ENCODE measurements at regions not wholly inside any gene's neighbourhood (a gene's known extent, or its start where the extent isn't known, plus 50 kb on each side); places are given as distances from the start of the nearest gene placed in this dataset.
"Not testable (repeated sequence)": the region's sequence is repeated elsewhere in the genome, so short reads cannot be mapped to it uniquely, and the experiment has no call there.

DNA sequence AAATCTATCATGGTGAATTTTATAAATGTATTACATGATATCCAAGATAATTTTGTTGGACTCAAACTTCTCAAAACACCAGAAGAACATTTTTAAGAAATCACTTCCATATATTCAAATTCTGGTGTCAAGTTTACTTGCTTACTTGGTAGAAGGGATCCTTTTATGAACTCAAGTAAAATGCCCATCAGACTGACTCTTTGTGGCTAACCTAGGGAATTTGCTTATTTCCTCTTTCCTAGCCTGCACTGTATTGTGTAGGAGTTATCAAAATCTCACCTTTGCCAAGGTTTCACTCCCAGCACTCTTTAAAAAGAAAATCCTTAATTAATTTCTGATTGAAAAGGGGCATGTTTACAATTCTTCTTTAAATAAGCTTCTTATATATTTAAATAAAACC is 196.5 kb downstream of the DUSP6 start:
- no peak for DNase-seq (ENCODE audit: low read depth)

DNA sequence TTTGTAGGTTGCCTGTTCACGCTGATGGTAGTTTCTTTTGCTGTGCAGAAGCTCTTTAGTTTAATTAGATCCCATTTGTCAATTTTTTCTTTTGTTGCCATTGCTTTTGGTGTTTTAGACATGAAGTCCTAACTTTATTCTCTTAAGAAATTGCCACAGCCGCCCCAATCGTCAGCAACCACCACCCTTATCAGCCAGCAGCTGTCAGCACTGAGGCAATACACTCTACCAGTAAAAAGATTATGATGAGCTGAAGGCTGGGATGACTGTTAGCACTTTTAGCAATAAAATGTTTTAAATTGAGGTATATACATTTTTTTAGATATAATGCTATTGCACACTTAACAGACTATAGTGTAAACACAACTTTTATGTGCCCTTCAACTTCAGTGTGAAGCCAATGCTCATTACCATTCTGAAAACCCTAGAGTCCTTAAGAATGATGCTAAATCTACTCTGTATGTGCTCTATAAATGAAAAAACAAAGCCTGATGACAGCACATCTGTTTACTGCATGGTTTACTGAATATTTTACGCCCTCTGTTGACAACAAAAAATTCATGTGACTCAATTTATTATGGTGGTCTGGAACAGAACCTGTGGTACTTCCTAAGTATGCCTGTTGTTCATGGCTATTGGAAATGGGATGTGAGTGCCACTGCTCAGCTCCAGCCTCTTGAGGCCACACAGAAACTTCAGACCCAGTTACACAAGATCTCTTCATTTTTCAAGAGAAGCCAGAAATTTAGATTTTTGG is 197.4 kb downstream of the DUSP6 start:
- no peak for DNase-seq (ENCODE audit: low read depth)

DNA sequence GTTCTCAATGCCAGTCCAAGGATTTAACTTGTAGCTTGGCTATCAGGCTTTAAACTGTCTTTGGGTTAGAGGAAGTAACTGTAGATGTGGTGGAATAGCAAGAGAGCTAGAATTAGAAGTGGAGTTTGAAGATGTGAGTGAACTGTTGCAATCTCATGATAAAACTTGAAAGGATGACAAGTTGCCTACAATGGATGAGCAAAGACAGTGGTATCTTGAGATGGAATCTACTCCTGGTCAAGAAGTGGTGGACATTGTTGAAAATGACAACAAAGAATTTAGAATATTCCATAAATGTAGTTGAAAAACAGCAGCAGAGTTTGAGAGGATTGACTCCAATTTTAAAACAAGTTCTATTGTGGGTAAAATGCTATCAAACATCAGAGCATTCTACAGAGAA is 199.0 kb downstream of the DUSP6 start:
- DNase-seq (ENCODE audit: low read depth), result no peak

DNA sequence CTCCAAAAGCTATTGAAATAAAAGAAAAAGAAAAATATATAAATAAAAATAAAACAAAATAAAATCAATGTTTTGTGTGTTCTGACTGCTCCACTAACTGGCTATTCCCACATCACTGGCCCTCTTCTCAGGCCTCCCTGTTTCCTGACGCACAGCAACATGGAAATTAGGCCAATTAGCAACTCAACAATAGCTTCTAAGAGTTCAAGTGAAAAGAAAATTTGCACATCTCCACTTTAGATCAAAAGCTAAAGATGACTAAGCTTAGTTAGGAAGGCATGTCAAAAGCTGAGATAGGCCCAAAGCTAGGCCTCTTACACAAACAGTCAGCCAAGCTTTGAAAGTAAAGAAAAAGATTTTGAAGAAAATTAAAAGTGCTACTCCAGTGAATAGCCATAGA is 200.8 kb downstream of the DUSP6 start:
- no peak for DNase-seq (ENCODE audit: low read depth)

DNA sequence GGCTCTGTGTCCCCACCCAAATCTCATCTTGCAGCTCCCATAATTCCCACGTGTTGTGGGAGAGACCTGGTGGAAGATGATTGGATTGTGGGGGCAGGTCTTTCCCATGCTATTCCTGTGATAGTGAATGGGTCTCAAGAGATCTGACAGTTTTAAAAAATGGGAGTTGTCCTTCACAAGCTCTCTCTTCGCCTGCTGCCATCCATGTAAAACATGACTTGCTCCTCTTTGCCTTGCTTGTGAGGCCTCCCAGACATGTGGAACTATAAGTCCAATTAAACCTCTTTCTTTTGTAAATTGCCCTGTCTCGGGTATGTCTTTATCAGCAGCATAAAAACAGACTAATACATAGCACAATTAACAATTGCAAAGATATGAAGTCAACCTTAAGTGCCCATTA is 201.5 kb downstream of the DUSP6 start:
- not testable (repeated sequence) for DNase-seq (ENCODE audit: low read depth)

DNA sequence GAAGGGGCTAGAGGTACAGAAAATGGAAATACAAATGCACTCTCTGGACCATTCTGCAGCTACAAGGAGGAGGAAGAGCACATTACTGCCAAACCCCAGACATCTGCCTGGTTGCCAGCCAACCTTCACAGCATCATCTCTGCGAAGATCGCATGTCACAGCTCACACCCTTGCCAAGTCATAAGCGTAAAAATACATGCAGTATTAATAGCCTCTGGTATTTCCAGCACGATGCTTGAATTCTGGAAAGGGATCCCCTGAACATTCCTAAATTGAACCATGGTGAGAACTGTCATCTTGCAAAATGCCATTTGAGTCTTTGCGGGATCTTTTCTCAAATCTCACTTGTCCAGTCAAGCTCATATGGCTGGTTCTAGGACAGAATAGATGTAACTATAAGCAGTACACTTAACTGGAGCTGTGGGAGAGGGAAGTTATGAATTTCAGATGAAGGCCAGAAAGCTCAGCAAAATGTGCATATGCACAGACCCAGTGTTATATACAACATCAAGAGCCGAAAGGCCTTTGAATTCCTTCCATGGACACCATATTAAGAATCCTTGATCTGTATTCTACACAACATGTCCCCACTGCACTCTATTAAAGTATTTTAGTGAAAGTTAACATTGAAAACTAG is 211.6 kb downstream of the DUSP6 start:
- peak; percentile 62 for DNase-seq (ENCODE audit: low read depth)

DNA sequence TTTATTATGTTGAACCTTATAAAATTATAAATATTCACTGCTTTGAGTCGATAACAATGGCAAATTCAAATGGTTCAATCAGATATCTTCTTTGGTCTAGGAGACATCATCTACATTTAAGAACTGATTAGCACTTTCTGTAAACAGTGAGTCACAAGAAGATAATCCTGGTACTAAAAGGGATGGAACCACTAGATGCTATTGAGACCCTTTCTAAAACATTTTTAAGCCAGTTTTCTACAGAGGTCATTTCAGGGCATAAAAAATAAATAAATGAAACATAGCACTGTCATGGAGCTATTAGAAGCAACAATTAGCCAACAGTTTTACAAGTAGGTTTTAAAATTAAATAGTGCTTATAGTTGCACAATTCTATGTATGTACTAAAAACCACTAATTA is 212.2 kb downstream of the DUSP6 start:
- DNase-seq (ENCODE audit: low read depth), result no peak

DNA sequence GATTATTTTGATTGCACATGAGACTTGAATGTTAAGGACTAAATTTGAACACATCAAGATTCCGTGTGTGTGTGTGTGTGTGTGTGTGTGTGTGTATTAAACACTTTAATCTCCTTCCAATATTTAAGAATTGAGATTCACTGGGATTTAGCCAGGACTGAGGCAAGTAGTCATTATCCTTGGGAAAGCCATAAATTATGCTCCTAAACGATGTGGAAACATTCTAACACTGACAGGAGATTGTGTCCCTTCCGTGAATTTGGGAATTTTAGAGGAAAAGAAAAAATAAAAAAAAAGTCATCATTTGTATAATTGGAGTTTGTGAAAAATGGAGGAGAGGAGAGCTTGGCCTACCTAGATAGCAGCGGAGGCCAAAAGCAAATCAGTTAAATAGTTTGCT is 212.9 kb downstream of the DUSP6 start:
- no peak for DNase-seq (ENCODE audit: low read depth)

DNA sequence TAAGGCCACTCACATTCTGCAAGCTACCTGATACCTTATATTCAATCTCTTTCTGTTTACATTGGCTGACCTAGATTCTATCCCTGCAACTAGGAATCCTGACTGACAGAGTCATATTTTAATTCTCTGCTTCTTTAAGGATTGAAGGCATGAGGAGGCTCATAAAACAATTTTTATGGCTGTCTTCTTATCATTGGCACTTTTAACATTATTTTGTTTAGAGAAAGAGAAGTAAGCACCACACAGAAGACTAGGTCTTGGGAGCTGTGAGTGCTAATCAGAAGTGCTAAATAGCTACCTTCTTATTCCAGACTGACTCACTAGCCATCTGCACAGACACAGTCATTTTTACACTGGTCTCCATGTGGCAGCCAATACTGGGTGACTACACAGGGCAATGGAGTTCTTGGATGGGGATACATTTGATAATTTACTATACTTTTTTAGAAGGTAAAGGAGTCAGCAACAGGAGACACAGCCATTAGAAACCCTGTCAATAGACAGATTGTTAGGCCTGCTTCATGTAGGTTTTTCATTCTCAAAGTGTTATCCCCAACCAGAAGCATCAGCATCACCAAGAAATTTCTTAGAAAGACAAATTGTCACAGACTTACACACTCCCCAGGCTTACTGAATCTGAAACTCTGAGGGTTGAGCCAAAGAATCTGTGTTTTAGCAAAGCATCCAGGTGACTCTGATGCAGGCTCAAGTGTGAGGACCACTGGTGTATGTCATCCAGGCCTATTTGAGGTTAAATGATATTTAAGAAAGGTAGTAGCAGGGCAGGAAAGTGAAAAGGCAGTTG is 214.1 kb downstream of the DUSP6 start:
- DNase-seq (ENCODE audit: low read depth), result no peak

DNA sequence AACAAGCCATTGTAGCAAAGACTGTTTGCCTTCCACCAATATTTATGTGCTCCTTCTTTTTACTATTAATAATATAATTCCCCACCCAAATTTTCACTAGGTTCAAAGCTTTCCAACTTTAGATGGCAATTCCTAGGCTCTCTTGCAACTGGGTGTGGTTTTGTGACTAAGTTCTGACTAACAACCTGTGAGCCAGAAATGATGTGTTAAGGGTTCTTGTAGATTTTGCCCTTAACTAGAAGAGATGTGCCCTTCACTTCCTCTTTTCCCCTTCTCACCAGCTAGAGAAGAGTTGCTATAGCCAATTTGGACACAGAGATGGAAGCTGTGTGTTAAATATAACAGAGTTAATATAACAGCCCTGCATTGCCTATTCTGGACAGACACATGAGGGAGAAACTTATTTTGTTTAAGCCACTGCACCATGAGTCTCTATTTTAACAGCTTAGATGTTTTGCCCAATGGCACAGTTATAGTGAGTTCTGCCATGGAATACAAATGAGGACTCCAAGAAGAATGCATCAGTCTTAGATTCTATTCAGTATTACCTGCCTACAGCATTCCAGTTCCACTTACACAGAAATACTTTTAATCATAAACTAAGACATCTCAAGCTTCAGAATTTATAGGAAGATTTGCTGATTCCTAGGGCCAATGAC is 216.2 kb downstream of the DUSP6 start:
- DNase-seq (ENCODE audit: low read depth), result peak; percentile 26

DNA sequence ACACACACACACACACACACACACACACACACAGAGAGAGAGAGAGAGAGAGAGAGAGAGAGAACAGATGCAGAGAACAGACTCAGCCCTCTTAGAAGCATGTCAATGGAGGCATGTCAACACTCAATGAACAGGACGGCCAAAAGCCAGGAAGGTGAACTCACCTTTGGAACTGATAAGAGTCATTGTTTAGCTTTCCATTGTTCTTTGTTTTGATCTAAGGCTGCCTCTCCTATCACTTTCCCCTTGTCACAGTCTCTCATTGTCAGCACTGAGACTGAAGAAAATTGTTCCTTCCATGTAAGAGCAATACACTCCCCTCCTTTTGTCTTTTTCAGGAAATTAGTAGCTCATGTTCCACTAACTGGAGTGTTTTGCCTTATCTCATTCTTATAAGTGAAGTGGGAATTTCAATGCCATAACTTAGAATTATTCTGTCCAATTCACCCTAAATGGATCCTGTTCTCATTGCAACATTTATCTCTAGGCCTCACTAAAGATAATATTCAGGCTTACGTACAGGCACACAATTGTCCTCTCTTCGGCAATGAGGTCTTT is 218.0 kb downstream of the DUSP6 start:
- no peak for DNase-seq (ENCODE audit: low read depth)

DNA sequence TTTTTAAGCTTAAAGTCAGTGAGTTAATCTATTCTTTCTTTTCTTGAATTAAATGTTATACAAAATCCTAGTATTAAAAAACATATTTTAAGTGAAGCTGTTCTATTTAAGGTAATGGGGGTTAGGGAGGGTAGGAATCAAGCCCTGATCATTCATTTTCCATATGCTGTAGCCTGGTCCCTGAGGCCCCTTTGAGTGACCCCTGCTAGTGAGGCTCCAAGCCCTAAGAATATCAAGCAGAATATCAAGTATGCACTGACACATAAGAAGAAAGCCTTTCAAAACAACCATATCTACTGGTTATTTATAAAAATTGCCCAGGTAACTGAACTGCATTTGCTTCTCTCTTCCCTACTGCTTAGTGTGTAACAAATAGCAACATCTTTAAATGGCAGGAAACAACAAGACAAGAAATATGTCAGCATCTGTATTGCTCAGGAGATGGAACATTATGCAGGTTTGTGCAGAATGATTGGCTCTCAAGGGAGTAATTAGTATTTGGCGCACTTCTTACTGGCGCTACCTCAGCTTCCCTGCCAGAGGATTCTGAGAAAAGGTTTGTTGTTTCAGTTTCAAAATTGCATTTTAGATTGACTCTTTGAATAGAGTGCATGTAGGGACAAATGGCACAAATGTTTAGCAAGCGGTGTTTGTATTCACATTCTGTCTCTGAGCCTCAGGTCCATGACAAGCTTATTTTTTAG is 223.0 kb downstream of the DUSP6 start:
- no peak for DNase-seq (ENCODE audit: low read depth)

DNA sequence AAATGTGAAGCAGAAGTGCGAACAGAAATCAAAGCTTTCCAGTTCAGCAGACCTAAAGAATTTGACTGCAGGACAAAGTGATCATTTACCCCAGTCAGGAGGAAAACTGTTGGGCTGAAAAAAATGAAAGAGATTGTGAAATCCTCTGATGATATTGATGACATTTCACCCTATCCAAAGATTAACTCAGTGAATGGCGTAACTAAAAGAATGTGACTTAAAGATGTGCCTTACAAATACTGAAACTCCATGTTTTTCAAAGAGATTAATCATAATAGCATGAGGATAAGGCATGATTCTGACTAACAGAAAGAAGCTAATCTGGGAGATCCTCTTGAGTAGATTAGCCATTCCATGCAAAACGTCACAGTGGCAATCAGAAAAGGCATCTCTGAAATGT is 225.6 kb downstream of the DUSP6 start:
- DNase-seq (ENCODE audit: low read depth), result no peak

DNA sequence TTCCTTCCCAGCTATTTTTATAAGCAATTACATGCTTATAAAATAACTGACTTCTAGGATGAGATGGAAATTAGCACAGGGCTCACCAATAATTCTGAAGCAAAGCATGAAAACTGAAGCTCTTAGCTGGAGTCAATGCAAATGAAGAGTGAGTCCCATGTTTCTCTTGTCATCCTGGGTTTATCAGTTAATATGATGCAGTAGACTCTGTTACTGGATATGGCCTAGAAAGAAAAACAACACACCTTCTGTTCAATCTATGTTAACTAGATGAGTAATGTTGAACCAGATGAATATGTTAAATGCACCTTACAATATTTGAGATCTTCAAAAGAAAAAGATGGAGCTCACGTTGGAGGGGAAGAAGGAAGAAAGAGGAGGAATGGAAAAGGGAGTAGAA is 229.4 kb downstream of the DUSP6 start:
- DNase-seq (ENCODE audit: low read depth), result no peak

DNA sequence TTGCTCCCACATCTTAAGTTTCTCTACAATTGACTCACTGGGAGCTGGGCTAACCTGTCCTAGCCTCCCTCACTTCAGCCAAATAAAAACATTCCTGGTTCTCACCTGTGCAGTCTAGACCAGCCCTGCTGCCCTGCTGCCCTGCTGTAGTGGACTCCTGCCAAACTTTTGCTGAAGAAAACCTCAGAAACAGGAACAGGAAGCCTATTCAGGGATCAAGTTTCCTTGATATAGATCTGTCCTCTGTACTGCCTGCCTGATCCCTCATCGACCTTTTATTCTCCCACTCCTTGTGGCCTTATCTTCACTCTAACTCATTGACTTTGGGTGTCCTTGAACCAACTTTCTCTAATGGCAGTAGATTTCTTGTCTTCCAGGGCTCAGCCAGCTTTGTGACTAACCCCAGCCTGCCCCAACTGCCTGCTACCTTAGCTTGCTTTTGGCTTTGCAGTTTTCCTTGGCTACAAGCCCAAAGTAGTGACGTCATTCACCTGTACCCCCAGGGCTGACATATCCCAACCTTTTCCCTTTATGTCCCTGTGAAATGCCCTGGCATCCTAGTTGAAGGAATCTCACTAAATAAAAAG is 234.8 kb downstream of the DUSP6 start:
- no peak for DNase-seq (ENCODE audit: low read depth)

DNA sequence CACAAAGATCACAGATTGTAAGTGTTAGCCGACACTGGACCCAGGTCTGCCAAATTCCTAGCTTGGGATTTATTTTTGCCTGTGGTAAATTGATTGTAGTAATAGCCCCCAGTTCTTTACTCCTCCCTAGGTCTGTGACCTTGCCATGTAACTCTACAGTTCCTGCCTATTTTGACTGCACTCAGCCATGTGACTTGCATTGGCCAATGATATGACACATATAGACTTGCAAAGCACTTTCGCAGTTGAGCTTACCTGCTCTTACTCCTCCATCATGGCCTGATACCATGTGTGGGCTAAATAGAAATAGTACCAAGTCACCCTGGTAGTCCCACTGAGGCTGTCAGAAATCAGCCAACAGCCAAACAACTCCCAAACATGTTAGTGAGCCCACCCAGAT is 240.3 kb downstream of the DUSP6 start:
- no peak for DNase-seq (ENCODE audit: low read depth)

DNA sequence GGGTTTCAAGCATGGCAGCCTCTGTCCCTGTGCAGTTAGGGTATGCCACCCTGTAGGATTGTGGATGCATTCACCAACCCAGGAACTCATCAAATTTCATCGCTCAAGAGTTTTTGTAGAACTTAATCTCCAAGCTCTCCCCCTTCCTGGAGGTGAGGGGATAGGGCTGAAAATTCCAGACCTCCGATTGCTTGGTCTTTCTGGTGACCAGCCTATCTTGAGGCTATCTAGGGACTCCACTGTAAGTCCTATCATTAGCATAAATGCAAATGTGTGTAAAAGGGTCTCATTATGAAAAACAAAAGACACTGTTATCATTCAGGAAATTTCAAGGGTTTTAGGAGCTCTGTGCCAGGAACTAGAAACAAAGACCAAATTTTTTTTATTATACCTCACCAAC is 244.0 kb downstream of the DUSP6 start:
- no peak for DNase-seq (ENCODE audit: low read depth)

DNA sequence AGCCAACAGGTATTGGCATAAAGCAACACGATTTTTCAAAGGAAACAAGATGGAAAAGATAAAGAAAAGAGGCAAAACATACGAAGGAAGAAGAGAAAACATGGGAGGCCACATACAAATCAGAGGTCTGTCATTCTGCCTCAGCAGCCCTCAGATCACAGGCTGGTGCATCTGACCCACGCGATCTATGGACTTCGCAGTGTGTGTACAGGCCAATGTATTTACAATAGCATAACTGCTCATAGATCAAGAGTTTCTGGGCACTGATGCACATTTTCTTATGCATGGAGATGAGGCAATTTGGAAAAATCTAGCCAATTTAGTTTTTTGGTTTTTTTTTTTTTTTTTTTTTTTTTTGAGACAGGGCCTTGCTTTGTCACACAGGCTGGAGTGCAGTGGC is 245.4 kb downstream of the DUSP6 start:
- DNase-seq (ENCODE audit: low read depth), result no peak

DNA sequence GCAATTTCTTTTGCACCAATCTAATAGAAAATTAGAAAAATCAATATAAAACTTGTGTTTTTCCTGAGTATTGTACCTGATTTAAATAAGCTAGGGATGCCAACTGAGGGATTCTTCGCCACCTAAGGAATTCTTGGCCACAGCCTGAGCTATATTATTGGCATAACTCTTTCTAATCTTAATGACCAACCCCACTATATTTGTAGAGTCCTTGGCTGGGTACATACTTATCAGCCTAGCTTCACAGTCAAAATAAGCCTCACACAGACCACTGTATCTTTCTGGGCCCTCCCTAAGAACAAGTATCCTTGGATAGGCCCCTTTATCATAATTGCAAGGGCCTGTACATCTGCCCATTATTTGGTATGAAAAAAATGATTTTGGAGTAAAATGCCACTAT is 247.1 kb downstream of the DUSP6 start:
- no peak for DNase-seq (ENCODE audit: low read depth)

DNA sequence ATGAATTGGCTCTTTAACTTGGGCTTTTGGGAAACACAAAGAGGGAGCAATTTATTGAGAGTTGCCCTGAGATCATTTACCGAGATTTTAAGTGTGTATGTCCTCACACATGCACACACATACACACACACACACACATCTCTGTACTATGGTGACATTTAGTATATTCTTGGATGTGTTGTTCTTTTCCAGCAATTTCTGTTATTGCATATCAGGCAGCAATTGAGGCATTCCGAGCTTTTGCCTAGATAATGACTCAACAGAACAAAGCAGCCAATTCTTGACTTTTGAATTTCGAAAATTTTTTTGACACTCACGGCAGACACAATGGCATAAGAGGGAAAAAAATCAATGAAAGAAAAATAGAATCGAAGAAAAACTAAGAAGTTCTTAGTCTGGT is 248.5 kb downstream of the DUSP6 start:
- DNase-seq (ENCODE audit: low read depth), result no peak

DNA sequence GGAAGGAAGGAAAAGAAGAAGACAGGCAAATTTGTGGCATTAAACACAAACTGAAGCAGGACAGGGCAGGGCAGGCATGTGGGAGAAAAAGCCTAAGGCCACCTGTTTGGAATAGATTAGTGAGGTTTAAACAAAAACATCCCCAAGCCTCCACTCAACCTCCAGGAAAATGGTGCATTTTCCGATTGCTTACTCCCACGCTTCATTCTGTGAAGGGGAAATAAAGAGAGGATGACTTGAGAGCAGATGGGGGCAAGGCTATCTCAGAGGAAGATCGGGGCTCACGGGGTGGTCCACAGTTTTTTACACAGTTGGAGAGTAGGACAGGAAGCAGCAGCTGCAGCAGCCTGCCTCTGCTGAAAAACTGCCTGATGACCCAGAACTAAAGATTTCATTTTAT is 250.9 kb downstream of the DUSP6 start:
- DNase-seq (ENCODE audit: low read depth), result no peak
